ENCODE measurements at regions not wholly inside any gene's neighbourhood (a gene's known extent, or its start where the extent isn't known, plus 50 kb on each side); places are given as distances from the start of the nearest gene placed in this dataset.

GRCh38 chrX:44040406-44040805 is 67.2 kb upstream of the NDP start:
- TF ChIP-seq CTCF (conservative IDR thresholded peaks at IDR 0.05 in 1 of 2, IDR thresholded peaks at IDR 0.05 in 1 of 2; ENCODE audit: low read depth in 1 of 2, low read length in 2 of 2) (no peak), EZH2 (IDR thresholded peaks at IDR 0.05; ENCODE audit: low read length, missing control alignments) (no peak)

Data from fibroblast of lung (primary cell).